IPS-NIHi7 (cell line): ENCODE measurements at regions not wholly inside any gene's neighbourhood (a gene's known extent, or its start where the extent isn't known, plus 50 kb on each side); places are given as distances from the start of the nearest gene placed in this dataset.

Experiments used
- DNase-seq: peaks from one replicate; pipeline ENCODE4 v3.0.0; 2012; ENCODE audit warnings: mixed read lengths; ENCODE audit errors: extremely low spot score

DNA sequence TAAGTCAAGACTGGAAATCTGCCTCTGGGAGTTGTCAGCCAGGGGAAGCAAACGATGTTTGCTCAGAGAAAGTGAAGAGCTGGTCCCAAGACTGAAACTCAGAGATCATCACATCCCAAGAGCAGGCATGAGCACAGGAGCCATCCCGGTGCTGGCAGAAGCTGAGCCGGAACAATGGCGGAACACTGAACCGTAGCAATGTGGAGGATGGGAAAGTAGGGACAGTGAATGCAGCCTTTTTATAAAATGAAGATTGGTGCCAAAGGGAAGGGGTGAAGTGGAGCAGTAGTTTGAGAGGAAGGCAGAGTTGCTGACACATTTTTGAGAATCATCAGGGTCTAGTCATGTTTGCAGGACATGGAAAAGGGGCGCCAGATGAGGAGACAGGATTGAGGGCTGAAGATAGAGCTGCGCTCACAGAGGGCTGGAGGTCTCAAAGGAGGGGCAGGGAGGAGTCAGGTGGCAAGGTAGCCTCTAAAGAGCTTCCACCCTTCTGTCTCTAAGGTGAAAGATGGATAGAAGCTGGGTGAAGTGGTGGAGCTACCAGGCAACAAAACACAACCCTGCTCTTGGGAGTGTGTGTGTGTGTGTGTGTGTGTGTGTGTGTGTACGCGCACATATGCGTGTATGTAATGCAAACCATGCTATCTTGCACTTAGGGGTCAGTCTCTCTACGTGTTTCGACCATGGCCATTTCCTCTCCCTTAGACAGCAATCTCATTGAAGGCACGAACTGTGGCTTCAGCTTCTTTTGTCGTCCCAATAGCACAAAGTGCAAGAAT is 94.3 kb upstream of the IRF2BP2 start:
- DNase-seq = no peak

GRCh38 chr1:234702342-234703000 is 92.5 kb upstream of the IRF2BP2 start:
- no peak for DNase-seq

GRCh38 chr1:234701737-234702341 is 91.9 kb upstream of the IRF2BP2 start:
- DNase-seq = no peak

DNA sequence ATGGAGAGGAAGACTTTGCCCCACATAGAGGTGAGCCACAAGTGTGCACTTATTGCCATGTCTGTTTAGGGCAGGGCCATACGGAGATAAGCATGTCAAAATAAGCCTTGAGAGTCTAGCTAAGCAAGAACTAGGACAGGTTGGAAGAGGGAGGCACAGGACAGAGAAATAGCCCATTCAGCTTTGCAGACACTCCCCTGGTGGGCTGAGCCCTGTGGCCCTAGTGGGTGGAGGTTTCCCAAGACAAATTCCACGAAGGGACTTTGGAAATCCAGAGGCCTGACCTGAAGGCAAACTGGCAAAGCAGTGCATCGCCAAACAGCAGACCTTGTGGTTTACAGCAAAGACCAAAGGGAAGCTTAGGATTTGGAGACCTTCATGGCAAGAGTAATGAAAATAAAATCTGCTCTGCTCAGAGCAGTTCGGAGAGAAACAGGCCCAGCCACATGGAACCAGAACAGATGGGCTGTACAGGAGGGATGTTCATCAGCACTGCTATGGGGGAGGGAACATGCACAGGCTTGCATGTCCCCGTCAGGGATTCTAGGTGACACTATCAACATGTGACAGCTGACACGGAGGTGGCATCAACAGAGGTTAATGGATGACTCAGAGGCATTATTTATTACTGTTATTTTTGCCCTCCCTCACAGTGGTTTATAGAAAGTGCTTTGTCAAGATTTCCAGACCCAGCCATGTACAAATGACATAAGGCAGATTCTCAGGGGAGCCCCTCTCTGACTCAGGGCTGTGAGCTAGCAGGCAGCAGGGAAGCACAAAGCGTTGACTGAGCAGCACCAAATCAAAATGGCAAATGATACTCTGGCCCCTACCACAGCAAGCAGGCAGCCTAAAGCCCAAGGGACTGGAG is 90.1 kb upstream of the IRF2BP2 start:
- no peak for DNase-seq

DNA sequence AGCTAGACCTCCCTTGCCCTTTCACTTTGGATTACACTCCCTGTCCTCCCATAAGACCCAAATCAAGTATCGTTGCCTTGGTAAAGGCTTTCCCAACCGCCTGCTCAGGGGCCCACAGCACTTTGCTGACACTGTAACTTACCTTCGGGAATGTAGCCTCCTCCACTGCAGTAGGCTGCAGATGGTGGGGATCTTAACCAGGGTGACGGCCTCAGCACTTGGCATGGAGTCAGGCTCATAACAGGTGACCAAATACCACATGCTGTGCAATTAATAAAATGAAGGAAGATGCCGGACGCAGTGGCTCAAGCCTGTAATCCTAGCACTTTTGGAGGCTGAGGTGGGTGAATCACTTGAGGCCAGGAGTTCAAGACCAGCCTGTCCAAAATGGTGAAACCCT is 88.7 kb upstream of the IRF2BP2 start:
- no peak for DNase-seq

- no peak for DNase-seq
Measured at GRCh38 chr1:234697741-234698140, 87.8 kb upstream of the IRF2BP2 start.

DNA sequence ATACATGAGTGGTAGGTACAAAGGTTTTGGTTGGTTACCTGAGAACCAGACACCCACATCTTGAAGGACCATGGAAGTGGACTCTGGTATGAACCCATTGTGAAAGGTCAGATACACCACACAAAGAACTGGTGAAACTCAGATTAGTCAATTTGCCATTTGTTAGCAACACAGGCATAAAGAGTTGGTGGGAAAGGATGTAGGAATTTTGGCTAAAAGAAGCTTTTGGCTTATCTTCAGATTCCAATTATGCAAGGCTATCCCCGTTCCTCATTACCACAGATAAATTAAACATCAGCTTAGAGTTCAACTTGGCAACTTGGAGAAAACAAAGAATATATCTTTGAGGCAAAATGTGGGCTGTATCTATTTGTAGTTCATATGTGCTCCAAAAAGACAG is 87.0 kb upstream of the IRF2BP2 start:
- DNase-seq = no peak

DNA sequence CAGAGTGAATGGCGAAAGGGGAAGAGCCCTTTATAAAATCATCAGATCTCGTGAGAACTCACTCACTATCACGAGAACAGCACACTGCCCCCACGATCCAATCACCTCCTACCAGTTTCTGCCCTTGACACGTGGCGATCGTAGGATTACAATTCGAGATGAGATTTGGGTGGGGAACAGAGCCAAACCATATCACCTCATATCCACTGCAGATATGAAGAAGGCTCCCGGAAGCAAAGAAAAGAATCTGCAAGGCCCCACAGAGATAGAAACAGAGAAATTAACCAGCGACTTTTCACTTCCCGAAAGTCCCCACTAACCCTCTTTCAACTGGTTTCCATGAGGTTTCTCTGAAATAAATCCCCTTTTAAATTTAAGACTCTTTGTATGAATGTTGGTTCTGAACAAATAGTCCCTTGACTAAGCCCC is 86.2 kb upstream of the IRF2BP2 start:
- DNase-seq = no peak

DNA sequence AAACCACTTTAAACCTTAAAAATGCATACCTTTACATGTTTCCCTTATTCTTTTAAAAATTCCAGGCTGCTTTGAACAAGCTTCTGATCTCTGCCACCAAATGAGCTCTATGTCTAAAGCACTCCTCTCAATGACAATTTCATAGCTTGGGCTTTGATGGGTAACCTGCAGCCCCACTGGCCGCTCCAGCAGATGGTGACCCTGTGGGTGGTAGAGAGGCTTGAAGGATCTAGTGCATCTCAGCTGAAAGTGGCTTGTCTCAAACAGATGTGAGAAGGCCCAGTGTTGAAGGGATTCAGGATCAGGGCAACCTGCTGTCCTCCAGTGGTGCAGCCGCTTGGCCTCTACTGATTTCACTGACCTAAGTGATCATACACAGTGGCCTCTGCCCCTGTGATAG is 84.7 kb upstream of the IRF2BP2 start:
- no peak for DNase-seq

DNA sequence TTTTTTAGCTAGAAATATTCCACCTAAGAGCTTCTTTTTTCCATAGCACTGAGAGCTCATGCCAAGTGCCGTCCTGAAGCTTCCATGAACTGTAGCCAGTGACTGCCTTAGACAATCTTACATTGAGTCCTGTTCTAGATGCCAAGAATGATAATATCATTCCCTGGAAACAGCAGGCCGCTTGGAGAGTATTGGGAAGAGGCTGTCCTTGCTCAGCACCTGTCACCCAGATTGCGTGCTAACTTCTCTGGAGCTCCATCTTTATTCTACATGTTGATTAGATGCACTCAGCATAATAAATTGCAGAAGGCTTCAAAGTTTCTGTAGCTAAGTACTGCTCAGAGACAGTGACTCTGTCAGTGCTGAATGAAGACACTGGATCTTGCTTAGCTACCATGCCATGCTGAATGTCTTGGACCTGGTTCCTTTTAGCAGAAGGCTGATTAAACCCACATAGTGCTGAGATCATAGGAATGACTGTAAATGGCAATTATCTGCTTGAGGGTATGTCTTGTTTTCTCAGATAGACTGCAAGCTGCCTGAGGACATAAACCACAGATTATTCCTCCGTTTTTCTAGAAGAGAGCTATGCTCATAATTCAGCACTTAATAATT is 83.1 kb upstream of the IRF2BP2 start:
- no peak for DNase-seq

- DNase-seq = no peak
Measured at GRCh38 chr1:234691567-234691966, 81.6 kb upstream of the IRF2BP2 start.

GRCh38 chr1:234690872-234691271 is 80.9 kb upstream of the IRF2BP2 start:
- DNase-seq = no peak

DNA sequence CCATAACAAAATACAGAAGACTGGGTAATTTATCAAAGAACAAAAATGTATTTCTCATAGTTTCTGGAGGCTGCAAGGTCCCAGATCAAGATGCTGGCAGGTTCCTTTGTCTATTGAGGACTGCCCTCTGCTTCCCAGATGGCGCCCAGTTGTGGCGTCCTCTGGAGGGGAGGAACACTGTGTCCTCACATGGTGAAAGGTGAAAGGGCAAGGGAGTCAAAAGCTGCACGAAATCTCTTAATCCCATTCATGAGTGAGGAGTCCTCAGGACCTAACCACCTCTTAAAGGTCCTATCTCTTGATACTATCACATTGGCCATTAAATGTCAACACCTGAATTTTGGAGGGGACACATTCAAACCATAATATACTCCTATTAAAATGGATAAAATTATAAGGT is 79.3 kb upstream of the IRF2BP2 start:
- DNase-seq = no peak

- no peak for DNase-seq
Measured at GRCh38 chr1:234687011-234687410, 77.0 kb upstream of the IRF2BP2 start.

DNA sequence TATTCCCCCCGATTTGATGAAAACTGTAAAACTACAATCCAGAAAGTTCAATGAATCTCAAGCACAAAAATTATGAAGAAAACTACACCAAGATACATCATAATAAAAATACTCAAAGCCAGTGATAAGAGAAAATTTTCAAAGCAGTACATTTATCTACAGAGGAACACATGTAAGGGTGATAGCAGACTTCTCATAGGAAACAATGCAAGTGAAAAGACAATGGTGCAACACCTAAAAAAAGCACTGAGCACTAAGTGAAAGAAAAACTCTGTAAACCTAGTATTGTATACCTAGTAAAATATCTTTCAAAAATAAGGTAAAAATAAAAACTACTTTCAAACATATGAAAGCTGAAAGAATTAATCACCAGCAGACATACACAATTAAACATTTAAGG is 76.1 kb upstream of the IRF2BP2 start:
- no peak for DNase-seq

DNA sequence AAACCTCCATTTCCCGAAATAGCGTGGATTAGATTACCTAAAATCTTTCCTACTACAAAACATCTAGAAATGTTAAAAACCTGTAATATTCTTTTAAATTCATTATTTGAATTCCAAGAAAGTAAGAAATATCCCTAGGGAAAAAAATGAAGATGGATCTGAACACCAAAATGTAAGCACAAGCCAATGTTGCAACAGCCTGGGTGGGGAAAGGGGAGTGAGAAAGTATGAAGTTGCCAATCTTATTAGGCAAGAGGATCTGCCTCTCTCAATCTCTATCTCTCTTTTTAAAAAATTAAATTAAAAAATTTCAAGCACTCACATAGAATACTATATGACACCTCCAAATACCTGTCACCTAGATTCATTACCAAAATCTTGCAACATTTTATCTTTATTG is 74.9 kb upstream of the IRF2BP2 start:
- no peak for DNase-seq

- DNase-seq = peak; percentile 68
Measured at GRCh38 chr1:234683861-234684632, 74.1 kb upstream of the IRF2BP2 start.

DNA sequence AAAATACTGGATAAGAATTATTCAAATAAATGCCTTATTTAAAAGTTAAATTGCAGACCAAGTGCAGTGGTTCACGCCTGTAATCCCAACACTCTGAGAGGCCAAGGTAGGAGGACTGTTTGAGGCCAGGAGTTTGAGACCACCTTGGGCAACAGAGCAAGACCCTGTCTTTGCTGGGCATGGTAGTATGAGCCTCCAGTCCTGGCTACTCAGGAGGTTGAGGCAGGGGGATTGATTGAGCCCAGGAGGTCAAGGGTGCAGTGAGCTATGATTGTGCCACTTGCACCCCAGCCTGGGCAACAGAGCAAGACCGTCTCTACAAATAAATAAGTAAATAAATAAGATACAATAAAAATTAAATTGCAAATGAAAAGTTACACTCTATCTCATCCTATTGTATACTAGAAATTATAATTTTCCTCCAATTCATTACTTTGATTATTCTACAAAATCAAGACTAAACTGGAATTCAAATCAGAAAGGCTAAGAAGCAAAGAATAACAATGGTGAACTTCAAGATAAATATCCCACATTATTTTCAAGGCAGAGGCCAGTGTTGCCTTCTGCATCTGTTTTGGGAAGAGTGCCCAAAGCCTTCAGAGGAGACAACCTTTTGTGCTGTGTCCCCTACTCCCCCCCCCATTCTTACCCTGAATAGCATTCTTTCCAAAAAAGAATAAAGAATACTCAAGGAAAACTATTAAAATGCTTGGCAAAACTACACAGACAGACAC is 73.3 kb upstream of the IRF2BP2 start:
- DNase-seq = no peak

- no peak for DNase-seq
Measured at GRCh38 chr1:234681990-234682389, 72.0 kb upstream of the IRF2BP2 start.

DNA sequence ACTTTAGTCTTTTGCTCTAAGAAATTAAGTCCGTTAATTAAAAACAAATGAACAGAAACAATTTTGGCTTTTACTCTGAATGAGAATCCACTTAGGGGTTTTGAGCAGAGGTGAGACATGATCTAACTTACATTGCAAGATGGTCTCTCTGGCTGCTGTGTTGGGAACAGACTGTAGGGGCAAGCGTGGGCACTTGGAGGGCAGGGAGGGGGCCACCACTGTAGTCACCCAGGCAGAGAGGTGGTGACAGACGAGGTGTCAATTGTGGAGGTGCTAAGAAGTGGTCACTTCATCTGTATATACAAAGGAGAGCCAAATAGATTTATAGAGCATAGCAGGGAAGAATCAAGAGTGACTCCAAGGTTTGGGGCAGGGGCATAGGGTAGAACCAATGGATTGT is 71.1 kb upstream of the IRF2BP2 start:
- DNase-seq = no peak
